ENCODE measurements at regions not wholly inside any gene's neighbourhood (a gene's known extent, or its start where the extent isn't known, plus 50 kb on each side); places are given as distances from the start of the nearest gene placed in this dataset.

GRCh38 chrX:128805236-128805635 lies 718.1 kb downstream of the SMARCA1 start:
- no peak overlapping the region for H3K4me3 ChIP-seq (ENCODE audit: low read length)
- H3K36me3 ChIP-seq (ENCODE audit: insufficient read depth, low read length) = no peaks in the 10 kb centered on the region
- no peaks in the 10 kb centered on the region for H3K9me3 ChIP-seq (ENCODE audit: low read length)
- no peak overlapping the region for H3K9ac ChIP-seq (ENCODE audit: low read length)
- no peak overlapping the region for H3K27ac ChIP-seq (ENCODE audit: low read length)
- TF ChIP-seq CTCF (IDR thresholded peaks at IDR 0.05; ENCODE audit: poor library complexity, severe bottlenecking) = no peak
- no peak for TF ChIP-seq SMC3 (conservative IDR thresholded peaks at IDR 0.05; ENCODE audit: poor library complexity)
- no peak for TF ChIP-seq EP300 (conservative IDR thresholded peaks at IDR 0.05; ENCODE audit: poor library complexity, severe bottlenecking)
- no peak for TF ChIP-seq REST (IDR thresholded peaks at IDR 0.05; ENCODE audit: borderline replicate concordance)
- no peak for TF ChIP-seq EZH2 (IDR thresholded peaks at IDR 0.05; ENCODE audit: borderline replicate concordance, insufficient read depth, low read length, poor library complexity, severe bottlenecking)
- no peak for TF ChIP-seq POLR2AphosphoS5 (IDR thresholded peaks at IDR 0.05)
- TF ChIP-seq RAD21 (conservative IDR thresholded peaks at IDR 0.05) = no peak
- TF ChIP-seq MXI1 (conservative IDR thresholded peaks at IDR 0.05; ENCODE audit: poor library complexity, severe bottlenecking) = no peak
- no peaks in the 10 kb centered on the region for H3K79me2 ChIP-seq (replicated peaks; ENCODE audit: insufficient read depth, low read length)
- no peaks in the 10 kb centered on the region for H3K27me3 ChIP-seq (ENCODE audit: insufficient read depth, low read depth, low read length)
- H3F3A ChIP-seq (ENCODE audit: insufficient read depth, low read length, poor library complexity, severe bottlenecking) = no peaks in the 10 kb centered on the region
- H4K20me1 ChIP-seq (ENCODE audit: insufficient read depth) = no peaks in the 10 kb centered on the region
- H3K9me2 ChIP-seq (ENCODE audit: insufficient read depth, low read length) = no peaks in the 10 kb centered on the region
- no peak overlapping the region for H3K4me2 ChIP-seq (ENCODE audit: low read length)
- no peak overlapping the region for H2AFZ ChIP-seq (ENCODE audit: low read depth, low read length)

- no peaks in the 10 kb centered on the region for H3K27me3 ChIP-seq (ENCODE audit: insufficient read depth, low read depth, low read length)
- TF ChIP-seq TAF1 (IDR thresholded peaks at IDR 0.05; ENCODE audit: low read depth) (no peak), CTCF (IDR thresholded peaks at IDR 0.05; ENCODE audit: poor library complexity, severe bottlenecking) (no peak), SMC3 (conservative IDR thresholded peaks at IDR 0.05; ENCODE audit: poor library complexity) (no peak), RAD21 (conservative IDR thresholded peaks at IDR 0.05) (no peak), MXI1 (conservative IDR thresholded peaks at IDR 0.05; ENCODE audit: poor library complexity, severe bottlenecking) (no peak), EZH2 (IDR thresholded peaks at IDR 0.05; ENCODE audit: borderline replicate concordance, insufficient read depth, low read length, poor library complexity, severe bottlenecking) (no peak), POLR2AphosphoS5 (IDR thresholded peaks at IDR 0.05) (no peak), EP300 (conservative IDR thresholded peaks at IDR 0.05; ENCODE audit: poor library complexity, severe bottlenecking) (no peak), REST (IDR thresholded peaks at IDR 0.05; ENCODE audit: borderline replicate concordance) (no peak)
- H3K9ac ChIP-seq (ENCODE audit: low read length) = no peak overlapping the region
- no peak overlapping the region for H2AFZ ChIP-seq (ENCODE audit: low read depth, low read length)
- H3F3A ChIP-seq (ENCODE audit: insufficient read depth, low read length, poor library complexity, severe bottlenecking) = no peaks in the 10 kb centered on the region
- no peaks in the 10 kb centered on the region for H4K20me1 ChIP-seq (ENCODE audit: insufficient read depth)
- no peak overlapping the region for H3K27ac ChIP-seq (ENCODE audit: low read length)
- no peaks in the 10 kb centered on the region for H3K9me2 ChIP-seq (ENCODE audit: insufficient read depth, low read length)
- no peak overlapping the region for H3K4me3 ChIP-seq (ENCODE audit: low read length)
- H3K9me3 ChIP-seq (ENCODE audit: low read length) = no peaks in the 10 kb centered on the region
- H3K4me2 ChIP-seq (ENCODE audit: low read length) = no peak overlapping the region
- H3K36me3 ChIP-seq (ENCODE audit: insufficient read depth, low read length) = no peaks in the 10 kb centered on the region
- no peaks in the 10 kb centered on the region for H3K79me2 ChIP-seq (replicated peaks; ENCODE audit: insufficient read depth, low read length)
Observed at GRCh38 chrX:128804828-128805227, 718.5 kb downstream of the SMARCA1 start.
